HEK293 (cell line): ENCODE measurements at regions not wholly inside any gene's neighbourhood (a gene's known extent, or its start where the extent isn't known, plus 50 kb on each side); places are given as distances from the start of the nearest gene placed in this dataset.

ENCODE experiments used
- CTCF ChIA-PET: fragments of 350-600 bp; formaldehyde crosslinking; extraction: SDS; loops from one replicate; lab custom pipeline; 2021; ENCODE audit warnings: antibody characterized with exemption; lab: Yijun Ruan, JAX
- POLR2A ChIA-PET: fragments of 300-600 bp; formaldehyde crosslinking; extraction: SDS; loops from one replicate; lab custom pipeline; 2020; ENCODE audit warnings: antibody characterized with exemption, inconsistent platforms; lab: Yijun Ruan, JAX
- H3K27ac ChIP-seq: fragments of 200-500 bp; sonication (Bioruptor generic); 2 replicates; pipeline ENCODE4 v1.5.1; 2014; ENCODE audit warnings: low read depth, low read length, control low read depth, inconsistent platforms; ENCODE audit errors: extremely low read depth
- H3K36me3 ChIP-seq, 2 experiments: fragments of 200-500 bp in 1 of 2; sonication (Bioruptor generic) in 1 of 2; 1 replicate in 1 of 2; 2 replicates in 1 of 2; pipeline ENCODE4 v1.5.1; 2014 to 2017; ENCODE audit warnings: inconsistent platforms in 2 of 2, low read length in 2 of 2; ENCODE audit not compliant: control insufficient read depth in 2 of 2, insufficient read depth in 1 of 2
- H3K4me1 ChIP-seq: fragments of 200-500 bp; sonication (Bioruptor generic); 2 replicates; pipeline ENCODE4 v1.5.1; 2014; ENCODE audit warnings: mild to moderate bottlenecking, low read length, inconsistent platforms; ENCODE audit not compliant: control insufficient read depth, insufficient read depth
- H3K4me3 ChIP-seq: 2 replicates; pipeline ENCODE4 v1.5.1; 2011; ENCODE audit warnings: low read depth, mild to moderate bottlenecking, control low read depth, low read length, moderate library complexity
- H3K9me3 ChIP-seq: fragments of 200-500 bp; sonication (Bioruptor generic); 2 replicates; pipeline ENCODE4 v1.5.1; 2014; ENCODE audit warnings: low read depth, low read length, inconsistent platforms; ENCODE audit not compliant: control insufficient read depth, insufficient read depth
- AEBP2 ChIP-seq: fragments of 450-650 bp; formaldehyde crosslinking; IDR thresholded peaks from 2 replicates; pipeline ENCODE4 v1.5.1; 2016; ENCODE audit warnings: missing biosample characterization, missing genetic modification characterization, borderline replicate concordance
- FEZF1 ChIP-seq: fragments of 450-650 bp; formaldehyde crosslinking; IDR thresholded peaks from 2 replicates; pipeline ENCODE4 v1.5.1; 2016; ENCODE audit warnings: missing biosample characterization, missing genetic modification characterization
- KLF17 ChIP-seq: fragments of 450-650 bp; formaldehyde crosslinking; IDR thresholded peaks from 2 replicates; pipeline ENCODE4 v1.5.1; 2016; ENCODE audit warnings: missing biosample characterization, missing genetic modification characterization
- MEIS1 ChIP-seq: sonication (generic); formaldehyde crosslinking; IDR thresholded peaks from 2 replicates; pipeline ENCODE4 v1.8.1; 2022; ENCODE audit warnings: missing genetic modification reagents, mild to moderate bottlenecking, borderline replicate concordance
- PATZ1 ChIP-seq: fragments of 450-650 bp; formaldehyde crosslinking; IDR thresholded peaks from 2 replicates; pipeline ENCODE4 v1.5.1; 2016; ENCODE audit warnings: missing biosample characterization, missing genetic modification characterization
- PRDM1 ChIP-seq: fragments of 450-650 bp; formaldehyde crosslinking; IDR thresholded peaks from 2 replicates; pipeline ENCODE4; 2016; ENCODE audit warnings: missing biosample characterization, missing genetic modification characterization
- SP7 ChIP-seq: fragments of 450-650 bp; formaldehyde crosslinking; IDR thresholded peaks from 2 replicates; pipeline ENCODE4 v1.5.1; 2016; ENCODE audit warnings: missing biosample characterization, missing genetic modification characterization
- ZBTB26 ChIP-seq: fragments of 450-650 bp; formaldehyde crosslinking; optimal IDR thresholded peaks from 2 replicates; pipeline ENCODE3; 2016; ENCODE audit warnings: missing biosample characterization, mild to moderate bottlenecking, missing genetic modification characterization
- ZBTB8A ChIP-seq: fragments of 450-650 bp; formaldehyde crosslinking; IDR thresholded peaks from 2 replicates; pipeline ENCODE4 v1.5.1; 2016; ENCODE audit warnings: missing biosample characterization, missing genetic modification characterization
- ZIC2 ChIP-seq: fragments of 450-650 bp; formaldehyde crosslinking; IDR thresholded peaks from 2 replicates; pipeline ENCODE4 v1.5.1; 2016; ENCODE audit warnings: missing biosample characterization, missing genetic modification characterization
- ZNF2 ChIP-seq: fragments of 450-650 bp; formaldehyde crosslinking; IDR thresholded peaks from 2 replicates; pipeline ENCODE4 v1.5.1; 2016; ENCODE audit warnings: missing biosample characterization, missing genetic modification characterization
- ZNF211 ChIP-seq: fragments of 450-650 bp; formaldehyde crosslinking; IDR thresholded peaks from 2 replicates; pipeline ENCODE4 v1.5.1; 2016; ENCODE audit warnings: low read depth, missing biosample characterization, missing genetic modification characterization
- ZNF311 ChIP-seq: fragments of 450-650 bp; formaldehyde crosslinking; IDR thresholded peaks from 2 replicates; pipeline ENCODE4 v1.5.1; 2017; ENCODE audit warnings: missing biosample characterization, missing genetic modification characterization, borderline replicate concordance
- ZNF335 ChIP-seq: fragments of 450-650 bp; formaldehyde crosslinking; conservative IDR thresholded peaks from 2 replicates; pipeline ENCODE4 v1.5.1; 2016; ENCODE audit warnings: missing biosample characterization, missing genetic modification characterization
- ZNF341 ChIP-seq: fragments of 450-650 bp; formaldehyde crosslinking; IDR thresholded peaks from 2 replicates; pipeline ENCODE4; 2016; ENCODE audit warnings: low read depth, missing biosample characterization, missing genetic modification characterization
- ZNF398 ChIP-seq: fragments of 450-650 bp; formaldehyde crosslinking; IDR thresholded peaks from 2 replicates; pipeline ENCODE4 v1.5.1; 2017; ENCODE audit warnings: missing biosample characterization, missing genetic modification characterization
- ZNF433 ChIP-seq: fragments of 450-650 bp; formaldehyde crosslinking; IDR thresholded peaks from 2 replicates; pipeline ENCODE4 v1.5.1; 2016; ENCODE audit warnings: missing biosample characterization, missing genetic modification characterization, low read depth
- ZNF560 ChIP-seq: fragments of 450-650 bp; formaldehyde crosslinking; IDR thresholded peaks from 2 replicates; pipeline ENCODE4 v1.5.1; 2017; ENCODE audit warnings: missing biosample characterization, missing genetic modification characterization, borderline replicate concordance
- ZNF776 ChIP-seq: fragments of 450-650 bp; formaldehyde crosslinking; IDR thresholded peaks from 2 replicates; pipeline ENCODE4 v1.5.0; 2017; ENCODE audit warnings: missing biosample characterization, missing genetic modification characterization, borderline replicate concordance

- Histone ChIP-seq H3K36me3 (no peaks in the 10 kb centered on the region), H3K9me3 (no peaks in the 10 kb centered on the region), H3K4me1 (no peaks in the 10 kb centered on the region), H3K27ac (no peak overlapping the region), H3K4me3 (no peak overlapping the region)
- TF ChIP-seq ZNF776 = no peak
- TF ChIP-seq ZNF311 (tag by site-specific recombination) = no peak
- no peak for TF ChIP-seq ZNF433
- TF ChIP-seq KLF17 (tag by site-specific recombination) = no peak
- TF ChIP-seq ZNF398 = no peak
- TF ChIP-seq AEBP2 (tag by site-specific recombination) = no peak
- no peak for TF ChIP-seq PATZ1
- TF ChIP-seq ZBTB26 (tag by site-specific recombination) = no peak
- no peak for TF ChIP-seq PRDM1 (tag by site-specific recombination)
- no peak for TF ChIP-seq ZNF341 (tag by site-specific recombination)
- TF ChIP-seq FEZF1 (tag by site-specific recombination) = no peak
- TF ChIP-seq ZNF560 (tag by site-specific recombination) = no peak
- no peak for TF ChIP-seq SP7
- no peak for TF ChIP-seq MEIS1 (CRISPR knock-in tag)
- CTCF ChIA-PET = no interaction called here
- POLR2A ChIA-PET = no interaction called here
These were observed 121.7 kb upstream of the GADL1 start for GRCh38 chr3:31016196-31016595.

GRCh38 chr3:31022716-31023115 lies 128.3 kb upstream of the GADL1 start:
- Histone ChIP-seq H3K27ac (no peak overlapping the region), H3K4me3 (no peak overlapping the region), H3K36me3 (no peaks in the 10 kb centered on the region), H3K4me1 (no peaks in the 10 kb centered on the region), H3K9me3 (no peaks in the 10 kb centered on the region)
- TF ChIP-seq ZNF335 (tag by site-specific recombination) (no peak), ZNF211 (tag by site-specific recombination) (no peak), ZIC2 (tag by site-specific recombination) (no peak), ZNF2 (tag by site-specific recombination) (no peak), ZBTB8A (tag by site-specific recombination) (no peak)
- POLR2A ChIA-PET = no interaction called here
- CTCF ChIA-PET = interaction anchor here (0.6 kb wide), 1 partner anchor 95 kb away, joined by 3 read pairs; no protein-coding TSS in a partner anchor
